GM18867 (cell line): ENCODE measurements at regions not wholly inside any gene's neighbourhood (a gene's known extent, or its start where the extent isn't known, plus 50 kb on each side); places are given as distances from the start of the nearest gene placed in this dataset.
"Not testable (repeated sequence)": the region's sequence is repeated elsewhere in the genome, so short reads cannot be mapped to it uniquely, and the experiment has no call there.

Experiments used
- ATAC-seq: cut with Tn5 transposase; IDR thresholded peaks from one replicate; pipeline ENCODE4 v1.9.1; 2021; ENCODE audit warnings: mild to moderate bottlenecking, moderate library complexity; ENCODE audit not compliant: unreplicated experiment

DNA sequence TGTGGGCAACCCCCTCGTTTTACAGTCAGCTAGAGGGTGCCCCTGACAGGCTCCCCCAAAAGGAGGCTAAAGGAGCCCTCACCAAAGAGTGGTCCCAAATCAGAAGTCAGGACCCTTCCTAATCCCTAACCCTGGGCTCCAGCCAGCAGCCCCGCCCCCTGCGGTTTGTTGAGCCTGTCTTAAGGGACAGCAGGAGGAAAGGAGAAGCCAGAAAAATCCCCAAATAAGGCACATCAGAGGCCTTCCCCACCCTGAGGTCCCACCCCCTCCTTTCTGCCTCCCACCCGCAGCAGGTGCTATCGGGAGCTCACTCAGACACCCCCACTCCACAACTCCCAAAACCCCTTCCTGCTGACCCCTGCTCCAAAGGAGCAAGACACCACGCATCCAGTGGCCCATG is 127.2 kb downstream of the TNFRSF13B start:
- ATAC-seq, result not testable (repeated sequence)

DNA sequence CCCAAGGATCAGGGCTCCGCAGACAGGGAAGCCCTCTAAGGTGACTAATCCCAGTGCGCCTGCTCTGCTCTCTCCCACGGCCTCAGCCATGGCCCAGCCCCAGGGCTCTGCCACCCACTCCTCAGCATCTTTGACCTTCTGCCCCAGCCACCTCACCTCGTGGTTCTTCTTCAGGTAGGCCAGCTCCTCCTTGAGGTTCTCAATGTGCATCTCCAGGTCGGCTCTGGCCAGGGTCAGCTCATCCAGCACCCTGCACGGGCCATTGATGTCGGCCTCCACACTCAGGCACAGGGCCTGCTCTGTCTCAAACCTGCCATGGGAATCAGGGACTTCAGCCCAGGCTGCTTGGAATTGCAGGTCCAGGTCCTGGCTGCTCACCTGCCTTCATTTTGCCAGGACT is 128.4 kb downstream of the TNFRSF13B start:
- ATAC-seq, result not testable (repeated sequence)

DNA sequence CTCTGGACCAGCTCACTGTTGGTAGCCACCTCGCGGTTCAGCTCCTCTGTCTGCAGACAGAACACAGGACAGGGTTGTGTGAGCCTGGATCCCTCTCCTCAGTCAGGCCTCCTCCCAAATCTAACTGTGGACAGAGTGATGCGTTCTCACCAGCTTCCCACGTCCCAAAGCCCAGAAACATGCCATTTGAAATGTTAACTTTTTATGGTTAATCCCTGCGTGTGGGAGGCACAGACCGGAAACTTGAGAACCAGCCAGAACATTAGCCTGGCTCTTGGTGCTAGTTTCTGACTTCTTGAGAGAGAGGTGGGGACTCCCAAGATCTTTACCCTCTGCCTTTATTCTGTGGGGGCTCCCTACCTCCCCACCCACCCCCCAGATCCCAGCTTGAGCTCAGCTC is 129.6 kb downstream of the TNFRSF13B start:
- ATAC-seq, result not testable (repeated sequence)

DNA sequence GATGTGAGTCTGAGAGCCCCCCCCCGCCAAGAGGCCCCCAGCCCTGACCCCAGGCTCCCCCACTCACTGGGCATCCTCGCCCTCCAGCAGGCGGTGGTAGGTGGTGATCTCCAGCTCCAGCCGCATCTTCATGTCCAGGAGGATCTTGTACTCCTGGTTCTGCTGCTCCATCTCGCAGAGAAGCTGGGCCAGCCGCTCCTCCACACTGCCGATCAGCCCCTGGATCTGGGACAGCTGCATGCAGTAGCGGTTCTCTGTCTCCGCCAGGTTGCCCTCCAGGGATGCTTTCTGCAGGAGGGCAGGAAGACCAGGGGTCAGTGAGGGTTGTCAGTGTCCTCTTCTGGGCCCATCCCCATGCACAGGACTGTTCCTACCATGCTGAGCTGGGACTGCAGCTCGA is 130.0 kb downstream of the TNFRSF13B start:
- ATAC-seq, result not testable (repeated sequence)

DNA sequence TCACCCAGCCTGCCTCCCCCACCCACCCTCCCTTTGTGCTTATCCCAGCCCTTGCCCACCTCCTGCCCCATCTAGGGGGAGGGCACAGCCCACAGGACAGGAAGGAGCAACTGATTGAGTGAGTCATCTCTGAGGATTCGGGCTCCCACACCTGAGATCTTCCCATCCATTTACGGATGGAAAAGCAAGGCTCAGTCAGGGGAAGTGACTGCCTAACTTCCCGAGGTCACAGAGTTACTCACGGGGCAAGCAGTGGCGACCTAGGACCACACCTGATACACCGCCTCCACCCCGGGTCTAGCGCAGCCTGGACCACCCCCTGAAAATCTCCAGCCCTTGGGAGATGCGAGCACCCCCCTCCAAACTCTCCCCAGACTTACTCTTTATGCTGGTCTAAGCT is 131.7 kb downstream of the TNFRSF13B start:
- not testable (repeated sequence) for ATAC-seq

DNA sequence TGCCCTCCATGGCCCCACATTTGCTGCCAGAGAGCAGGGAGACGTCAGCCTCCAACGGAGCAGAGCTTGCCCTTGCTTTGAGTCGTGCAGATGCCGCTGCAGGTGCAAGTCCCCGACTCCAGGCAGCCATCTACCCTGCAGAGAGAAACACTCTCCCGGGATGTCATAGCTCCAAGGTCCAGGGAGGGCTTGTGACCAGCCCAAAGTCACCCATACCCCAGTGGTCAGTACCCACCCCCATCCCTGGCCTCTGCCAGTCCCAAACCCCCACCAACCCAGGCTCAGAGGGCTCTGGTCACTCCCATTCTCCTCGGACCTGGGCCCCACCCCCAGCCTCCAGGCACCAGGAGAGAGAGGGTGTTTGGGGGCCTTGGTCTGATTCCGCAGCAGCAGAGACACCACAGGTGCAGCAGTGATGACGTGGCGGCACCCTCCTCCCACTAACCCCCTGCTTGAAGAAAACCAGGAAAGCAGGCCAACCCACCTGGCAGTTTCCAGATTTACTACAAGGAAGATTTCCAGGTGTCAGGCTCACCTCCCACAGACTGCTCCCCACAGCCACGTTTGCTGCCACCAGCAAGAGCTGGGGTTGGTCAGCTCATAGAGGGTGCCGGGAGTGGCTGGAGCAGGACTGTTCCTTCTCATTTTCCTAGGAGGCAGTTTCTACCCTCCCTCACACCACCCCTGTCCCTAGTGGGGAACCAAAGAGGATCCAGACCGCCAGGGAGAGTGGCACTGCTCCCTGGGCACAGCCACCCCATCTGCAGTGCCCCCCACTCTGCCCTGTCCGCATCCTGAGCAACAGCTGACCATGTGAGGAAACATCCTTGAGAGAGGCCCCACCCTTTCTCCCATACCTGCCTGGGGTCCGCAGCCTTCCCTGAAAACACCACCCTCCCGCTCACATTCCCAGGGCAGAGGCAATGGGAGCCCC is 132.4 kb downstream of the TNFRSF13B start:
- ATAC-seq, result not testable (repeated sequence)

DNA sequence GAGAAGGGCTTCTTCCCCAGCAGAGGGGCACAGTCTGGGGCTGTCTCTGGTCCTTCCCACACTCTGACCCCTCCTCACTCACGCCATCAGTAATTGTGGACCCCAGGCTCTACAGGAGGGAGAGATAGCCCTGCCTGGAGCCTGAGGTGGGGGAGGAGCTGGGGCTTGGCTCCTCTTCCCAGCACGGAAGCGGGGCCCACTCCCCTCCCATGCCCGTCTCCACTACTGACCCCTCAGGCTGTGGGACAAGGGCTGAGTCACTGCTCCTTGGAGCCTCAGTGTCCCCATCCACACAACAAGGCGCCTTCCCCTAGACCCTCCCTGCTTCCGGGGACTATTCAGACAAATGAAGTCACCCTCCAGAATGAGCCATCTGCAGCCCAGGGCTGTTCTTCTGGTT is 133.1 kb downstream of the TNFRSF13B start:
- ATAC-seq, result not testable (repeated sequence)

DNA sequence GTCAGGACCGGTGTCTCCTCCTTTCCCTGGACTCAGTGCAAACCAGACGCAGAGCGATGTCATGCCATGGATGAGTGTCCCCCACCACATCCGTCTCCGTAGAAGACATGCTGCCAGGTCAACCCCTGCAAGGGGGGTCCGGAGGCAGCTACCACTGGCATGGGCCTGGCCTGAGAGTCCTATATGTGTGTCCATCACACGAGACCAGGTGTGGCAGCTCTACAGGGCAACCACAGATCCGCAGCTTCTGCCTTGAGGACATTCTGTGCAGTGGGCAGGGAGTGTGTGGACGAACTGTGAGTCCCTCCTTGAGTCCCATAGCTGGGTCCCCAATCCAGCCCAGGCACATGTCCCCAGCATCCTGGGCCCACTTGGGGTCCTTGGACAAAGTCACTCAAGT is 133.6 kb downstream of the TNFRSF13B start:
- not testable (repeated sequence) for ATAC-seq

DNA sequence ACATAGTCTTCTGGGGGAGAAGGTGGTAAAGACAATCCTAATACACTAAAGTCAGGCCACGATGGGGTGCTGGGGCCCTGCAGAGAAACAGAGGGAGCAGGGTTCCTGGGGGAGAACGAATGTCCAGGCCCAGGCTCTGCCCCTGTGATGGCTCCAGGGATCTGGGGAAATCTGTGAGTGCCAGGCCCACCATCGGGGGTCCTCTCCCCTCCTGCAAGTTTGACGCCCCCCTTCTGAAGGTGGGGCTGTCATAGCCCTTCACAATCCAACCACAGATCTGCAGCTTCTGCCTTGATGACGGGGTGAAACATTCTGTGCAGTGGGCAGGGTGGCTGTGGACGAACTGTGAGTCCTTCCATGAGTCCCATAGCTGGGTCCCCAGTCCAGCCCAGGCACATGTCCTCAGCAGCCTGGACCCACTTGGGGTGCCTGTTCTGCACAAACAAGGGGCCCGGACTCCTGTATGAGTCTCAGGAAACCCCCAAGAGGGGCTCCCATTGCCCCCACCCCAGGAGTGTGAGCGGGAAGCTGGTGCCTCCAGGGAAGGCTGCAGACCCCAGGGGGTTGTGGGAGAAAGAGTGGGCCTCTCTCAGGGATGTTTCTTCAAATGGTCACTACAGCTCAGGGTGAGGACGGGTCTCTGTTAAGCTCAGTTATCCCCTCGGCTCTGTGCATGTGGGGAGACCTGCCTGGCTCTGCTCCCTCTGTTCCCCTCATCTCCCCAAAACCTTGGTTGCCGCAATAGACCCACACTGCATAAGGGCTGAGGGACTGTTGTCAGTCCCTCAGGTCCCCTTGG is 134.3 kb downstream of the TNFRSF13B start:
- ATAC-seq, result not testable (repeated sequence)

DNA sequence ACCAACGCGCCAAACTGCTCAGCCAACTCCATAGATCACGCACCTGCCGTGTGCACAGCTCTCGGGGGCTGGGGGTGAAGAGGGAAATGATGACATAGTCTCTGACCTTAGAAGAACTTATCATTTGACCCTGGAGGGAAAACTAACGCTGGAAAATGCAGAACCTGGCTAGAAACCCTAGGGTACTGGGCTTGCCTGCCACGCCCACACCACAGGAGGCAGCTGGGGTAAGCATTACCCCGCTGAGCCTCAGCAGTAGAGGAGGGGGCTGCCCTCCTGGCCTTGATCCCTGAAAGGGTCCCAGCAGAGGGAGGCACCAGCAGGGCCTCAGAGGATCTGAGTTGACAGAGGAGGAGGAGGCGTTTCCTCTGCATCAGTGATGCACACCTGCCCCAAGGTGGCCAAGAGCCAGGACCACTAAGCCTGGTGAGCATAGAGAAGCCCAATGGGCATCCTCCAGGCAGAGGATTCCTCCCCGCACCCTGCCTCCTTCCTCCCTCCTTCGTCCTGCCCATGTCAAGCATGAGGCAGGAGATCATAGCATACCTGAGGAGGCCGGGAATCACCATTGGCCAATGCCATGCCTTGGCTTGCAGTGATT is 135.5 kb downstream of the TNFRSF13B start:
- not testable (repeated sequence) for ATAC-seq

DNA sequence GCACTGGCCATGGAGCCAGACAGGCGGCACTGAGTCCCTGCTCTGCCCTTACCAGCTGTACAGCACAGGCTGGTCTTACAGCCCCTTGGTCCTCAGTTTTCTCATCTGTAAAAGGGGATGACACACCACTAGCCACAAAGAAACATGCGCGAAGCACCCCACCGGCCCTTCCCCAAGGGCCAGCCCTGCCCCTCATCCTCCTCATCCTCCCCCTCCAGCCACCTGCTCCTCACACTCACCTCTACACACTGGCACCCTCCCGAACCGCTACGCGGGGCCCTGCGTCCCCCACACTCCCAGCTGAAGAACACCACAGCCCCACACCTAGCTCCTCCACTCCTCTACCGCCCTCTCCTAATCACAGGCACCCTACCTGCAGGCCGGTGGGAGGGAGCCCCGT is 138.4 kb downstream of the TNFRSF13B start:
- not testable (repeated sequence) for ATAC-seq

DNA sequence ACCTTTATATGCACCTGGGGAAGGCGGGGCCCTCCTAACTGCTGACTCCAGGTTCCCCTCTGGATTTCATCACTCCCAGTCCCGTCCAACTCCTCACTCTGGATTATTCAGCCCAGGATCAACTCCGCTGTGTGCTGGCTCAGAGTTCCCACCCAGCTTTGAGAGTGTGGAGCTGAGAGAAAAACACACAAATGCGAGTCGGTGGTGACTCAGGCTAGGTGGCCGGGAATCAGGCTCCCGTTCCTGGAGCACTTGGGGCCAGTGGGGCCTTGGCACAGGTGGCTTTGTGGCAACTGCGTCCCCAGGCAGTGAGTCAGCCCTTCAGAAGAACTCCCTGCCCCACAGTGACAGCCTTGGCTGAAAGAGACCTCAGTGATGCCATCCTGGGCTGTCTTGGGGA is 139.1 kb downstream of the TNFRSF13B start:
- not testable (repeated sequence) for ATAC-seq

DNA sequence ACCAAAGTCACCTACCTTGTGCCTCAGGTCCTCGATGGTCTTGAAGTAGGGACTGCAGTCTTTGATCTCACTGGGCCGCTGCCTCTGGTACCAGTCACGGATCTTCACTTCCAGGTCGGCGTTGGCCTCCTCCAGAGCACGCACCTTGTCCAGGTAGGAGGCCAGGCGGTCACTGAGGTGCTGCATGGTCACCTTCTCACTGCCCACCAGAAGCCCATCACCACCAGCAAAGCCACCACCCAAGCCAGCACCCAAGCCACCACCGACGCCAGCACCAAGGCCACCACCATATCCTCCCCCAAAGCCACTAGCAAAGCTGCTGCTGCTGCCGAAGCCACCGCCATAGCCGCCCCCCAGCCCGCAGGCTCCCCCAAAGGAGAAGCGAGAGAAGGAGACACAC is 139.7 kb downstream of the TNFRSF13B start:
- not testable (repeated sequence) for ATAC-seq

DNA sequence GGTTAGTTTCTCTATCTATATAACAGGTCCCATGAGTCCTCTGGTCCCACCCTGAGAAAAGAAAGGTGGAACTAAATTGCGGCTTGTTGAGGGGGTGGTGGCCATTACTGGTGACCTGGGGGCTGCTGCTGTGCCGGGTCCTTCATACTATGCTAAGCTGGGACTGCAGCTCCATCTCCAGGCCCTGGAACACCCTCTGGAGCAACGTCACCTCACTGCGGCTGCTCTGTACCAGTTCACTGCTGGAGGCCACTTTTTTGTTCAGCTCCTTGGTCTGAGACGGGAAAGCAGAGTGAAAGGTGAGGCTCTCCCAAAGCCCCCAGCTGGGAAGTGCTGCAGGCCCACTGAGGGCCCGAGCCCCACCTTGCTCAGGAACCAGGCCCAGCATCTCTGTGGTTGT is 140.7 kb downstream of the CCDC144A start:
- ATAC-seq, result not testable (repeated sequence)

DNA sequence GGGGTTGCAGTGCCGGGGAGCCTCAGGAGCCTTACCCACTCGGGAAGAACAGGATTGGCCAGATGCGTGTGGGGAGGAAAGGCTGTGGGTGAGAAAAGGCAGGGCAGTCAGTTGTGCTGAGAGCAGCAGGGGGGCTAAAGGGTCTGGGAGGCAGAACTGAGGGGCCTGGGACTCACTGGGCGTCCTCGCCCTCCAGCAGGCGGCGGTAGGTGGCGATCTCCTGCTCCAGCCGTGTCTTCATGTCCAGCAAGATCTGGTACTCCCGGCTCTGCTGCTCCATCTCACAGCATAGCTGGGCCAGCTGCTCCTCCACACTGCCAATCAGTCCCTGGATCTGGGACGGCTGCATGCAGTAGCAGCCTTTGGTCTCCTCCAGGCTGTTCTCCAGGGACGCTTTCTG is 140.2 kb downstream of the CCDC144A start:
- ATAC-seq, result not testable (repeated sequence)
